GM12878 (cell line): ENCODE measurements at regions not wholly inside any gene's neighbourhood (a gene's known extent, or its start where the extent isn't known, plus 50 kb on each side); places are given as distances from the start of the nearest gene placed in this dataset.

Experiments used
- ATAC-seq: fragments of 200-7000 bp; cut with Tn5 transposase; 3 replicates; pipeline ENCODE4 v1.9.1; 2020; ENCODE audit warnings: mild to moderate bottlenecking, moderate library complexity
- BruUV-seq: library from RNA; stranded (reverse); fragments of 400-500 nt; replicated peaks from 2 replicates; lab custom pipeline; 2021; lab: Mats Ljungman, UMichigan
- CTCF ChIA-PET: fragments of 300-600 bp; sonication (Branson Sonifier 250); formaldehyde crosslinking; extraction: SDS; loops from one replicate; lab custom pipeline; 2021; ENCODE audit warnings: inconsistent platforms; lab: Yijun Ruan, JAX
- POLR2A ChIA-PET: fragments of 350-600 bp; formaldehyde crosslinking; extraction: SDS; loops from one replicate; lab custom pipeline; 2021; ENCODE audit warnings: inconsistent platforms; lab: Charles Lee
- RAD21 ChIA-PET: fragments of 300-600 bp; sonication (Branson Sonifier 250); formaldehyde crosslinking; loops from one replicate; lab custom pipeline; 2023; ENCODE audit warnings: antibody characterized with exemption; ENCODE audit not compliant: unreplicated experiment; lab: Charles Lee
- SMC1A ChIA-PET: fragments of 300-600 bp; sonication (Branson Sonifier 250); formaldehyde crosslinking; loops from one replicate; lab custom pipeline; 2023; ENCODE audit not compliant: unreplicated experiment, uncharacterized antibody; lab: Charles Lee
- DNase-seq: peaks from one replicate; pipeline ENCODE4 v3.0.0-alpha.2; 2011; ENCODE audit warnings: low read depth, low spot score
- FAIRE-seq: peaks from 3 replicates; lab custom pipeline; 2011; peaks lifted over from hg19 to GRCh38; lab: Jason Lieb, UNC
- H2AFZ ChIP-seq: 2 replicates; pipeline ENCODE4 v1.6.0; 2011; ENCODE audit warnings: low read depth, low read length, control low read depth; ENCODE audit not compliant: control insufficient read depth
- H3K27ac ChIP-seq: 2 replicates; pipeline ENCODE4 v1.5.1; 2011; ENCODE audit warnings: control low read depth; ENCODE audit not compliant: control insufficient read depth, insufficient read depth
- H3K27me3 ChIP-seq, 2 experiments: replicated peaks in 1 of 2; 2 replicates each; pipeline versions ENCODE4 v1.6.0 to v1.6.1; 2011; ENCODE audit warnings: low read length in 1 of 2; ENCODE audit not compliant: control insufficient read depth in 2 of 2, insufficient read depth in 2 of 2
- H3K36me3 ChIP-seq, 2 experiments: 2 replicates each; pipeline ENCODE4 v1.5.1; 2011; ENCODE audit warnings: low read length in 1 of 2; ENCODE audit not compliant: control insufficient read depth in 2 of 2, insufficient read depth in 2 of 2
- H3K4me1 ChIP-seq: 2 replicates; pipeline ENCODE4 v1.6.1; 2011; ENCODE audit warnings: mild to moderate bottlenecking, low read length, moderate library complexity, mixed read lengths; ENCODE audit not compliant: control insufficient read depth, insufficient read depth
- H3K4me2 ChIP-seq: 2 replicates; pipeline ENCODE4 v1.6.0; 2011; ENCODE audit warnings: control low read depth; ENCODE audit not compliant: control insufficient read depth, insufficient read depth
- H3K4me3 ChIP-seq: fragments of 200-600 bp; sonication (generic); 2 replicates; pipeline ENCODE4 v1.5.1; 2016
- H3K79me2 ChIP-seq: 2 replicates; pipeline ENCODE4 v1.6.0; 2011; ENCODE audit warnings: low read length; ENCODE audit not compliant: control insufficient read depth, insufficient read depth
- H3K9ac ChIP-seq: 2 replicates; pipeline ENCODE4 v1.8.0; 2011; ENCODE audit warnings: low read length, control low read depth, mixed read lengths; ENCODE audit not compliant: control insufficient read depth, insufficient read depth
- H3K9me3 ChIP-seq: replicated peaks from 3 replicates; pipeline ENCODE4 v1.5.1; 2011; ENCODE audit warnings: mild to moderate bottlenecking, low read length; ENCODE audit not compliant: control insufficient read depth, insufficient read depth
- H4K20me1 ChIP-seq: 2 replicates; pipeline ENCODE4 v1.6.0; 2011; ENCODE audit not compliant: control insufficient read depth, insufficient read depth
- ASH2L ChIP-seq: fragments of 300-600, 200-600 bp; sonication (generic); IDR thresholded peaks from 2 replicates; pipeline ENCODE4 v1.6.1; 2017; ENCODE audit warnings: low read depth, mild to moderate bottlenecking, borderline replicate concordance
- CBX3 ChIP-seq: fragments of 200-600 bp; sonication (generic); IDR thresholded peaks from 2 replicates; pipeline ENCODE4 v1.6.1; 2016; ENCODE audit warnings: low read depth, borderline replicate concordance
- CUX1 ChIP-seq: IDR thresholded peaks from 2 replicates; pipeline ENCODE4 v1.6.1; 2012; ENCODE audit warnings: improper control_type of control experiment, low read depth, low read length; ENCODE audit not compliant: insufficient replicate concordance
- ELK1 ChIP-seq: IDR thresholded peaks from 2 replicates; pipeline ENCODE4 v1.6.1; 2012; ENCODE audit warnings: low read depth, low read length, improper control_type of control experiment
- EP300 ChIP-seq, 2 experiments: fragments of 150-350 bp in 1 of 2; IDR thresholded peaks; 2 replicates each; pipeline ENCODE4 v1.6.1; 2011 to 2012; ENCODE audit warnings: low read depth in 2 of 2, low read length in 2 of 2, borderline replicate concordance in 1 of 2, improper control_type of control experiment in 1 of 2, inconsistent platforms in 1 of 2; ENCODE audit not compliant: control insufficient read depth in 1 of 2
- EZH2 ChIP-seq: IDR thresholded peaks from 2 replicates; pipeline ENCODE4 v1.6.1; 2012; ENCODE audit warnings: low read depth, mild to moderate bottlenecking, control low read depth, inconsistent platforms, low read length, borderline replicate concordance; ENCODE audit not compliant: control insufficient read depth
- HDAC2 ChIP-seq: fragments of 200-600 bp; sonication (generic); IDR thresholded peaks from 2 replicates; pipeline ENCODE4 v1.6.1; 2017
- IRF4 ChIP-seq: IDR thresholded peaks from 2 replicates; pipeline ENCODE4 v1.6.1; 2011; ENCODE audit warnings: low read depth, low read length
- JUND ChIP-seq: IDR thresholded peaks from 2 replicates; pipeline ENCODE4 v1.6.1; 2012; ENCODE audit warnings: low read depth, mild to moderate bottlenecking, low read length, improper control_type of control experiment, moderate library complexity
- MLLT1 ChIP-seq: fragments of 450-650 bp; IDR thresholded peaks from 2 replicates; pipeline ENCODE4 v1.6.1; 2016; ENCODE audit warnings: mild to moderate bottlenecking
- MYB ChIP-seq: fragments of 150-350 bp; IDR thresholded peaks from 2 replicates; pipeline ENCODE4 v1.6.1; 2014; ENCODE audit warnings: mild to moderate bottlenecking, low read depth, low read length, borderline replicate concordance
- NBN ChIP-seq: fragments of 450-650 bp; IDR thresholded peaks from 2 replicates; pipeline ENCODE4 v1.6.1; 2016
- NFYB ChIP-seq: IDR thresholded peaks from 2 replicates; pipeline ENCODE4 v1.6.1; 2011; ENCODE audit warnings: low read depth, mild to moderate bottlenecking, low read length, improper control_type of control experiment, moderate library complexity; ENCODE audit not compliant: insufficient read depth
- NR2C1 ChIP-seq: fragments of 450-650 bp; IDR thresholded peaks from 2 replicates; pipeline ENCODE4 v1.6.1; 2017; ENCODE audit warnings: antibody characterized with exemption, mild to moderate bottlenecking, moderate library complexity
- PML ChIP-seq: IDR thresholded peaks from 2 replicates; pipeline ENCODE4 v1.6.1; 2012; ENCODE audit warnings: low read length, inconsistent platforms
- STAT1 ChIP-seq: fragments of 450-650 bp; conservative IDR thresholded peaks from 2 replicates; pipeline ENCODE4 v1.6.1; 2014; ENCODE audit warnings: antibody characterized with exemption, mild to moderate bottlenecking
- TAF1 ChIP-seq: IDR thresholded peaks from 2 replicates; pipeline ENCODE4 v1.6.1; 2011; ENCODE audit warnings: mild to moderate bottlenecking, low read depth, low read length, borderline replicate concordance
- TBL1XR1 ChIP-seq: IDR thresholded peaks from 2 replicates; pipeline ENCODE4 v1.6.1; 2012; ENCODE audit warnings: low read depth, low read length, improper control_type of control experiment
- TCF7 ChIP-seq: IDR thresholded peaks from 2 replicates; pipeline ENCODE4 v1.6.1; 2014; ENCODE audit warnings: antibody characterized with exemption, borderline replicate concordance
- YBX1 ChIP-seq: fragments of 450-650 bp; IDR thresholded peaks from 2 replicates; pipeline ENCODE4 v1.6.1; 2016; ENCODE audit warnings: antibody characterized with exemption
- WGBS: methylation state at CpG from one replicate; pipeline ENCODE4 v1.1.6; 2016; ENCODE audit warnings: low lambda C conversion rate; ENCODE audit not compliant: insufficient replicate concordance, insufficient coverage; ENCODE audit errors: missing lambda C conversion rate; 5-methylcytosine and 5-hydroxymethylcytosine counted together
- in situ Hi-C: fragments of 300-500 bp; cut with MboI; formaldehyde crosslinking; loops from 9 replicates; pipeline ENCODE4 v1.14.3; 2018; ENCODE audit warnings: mixed read lengths
- intact Hi-C: fragments of 100-400 bp; cut with micrococcal nuclease; formaldehyde crosslinking; loops from one replicate; pipeline ENCODE4 v1.14.2; 2022; ENCODE audit not compliant: unreplicated experiment

GRCh38 chr3:164732166-164732565 is 346.1 kb downstream of the SI start:
- in situ Hi-C loops, result no loop called here
- H3K4me3 ChIP-seq, result no peak overlapping the region
- H3K27me3 ChIP-seq, result no peaks in the 10 kb centered on the region
- H4K20me1 ChIP-seq, result no peaks in the 10 kb centered on the region
- no peaks in the 10 kb centered on the region for H3K36me3 ChIP-seq
- ChIA-PET CTCF (no interaction called here), SMC1A (no interaction called here)
- TF ChIP-seq PML (no peak), MYB (no peak), ELK1 (no peak), NBN (no peak), CUX1 (no peak), TCF7 (no peak), TAF1 (no peak), EZH2 (no peak), MLLT1 (no peak), EP300 (IDR thresholded peaks at IDR 0.05; ENCODE audit: borderline replicate concordance in 1 of 2, control insufficient read depth in 1 of 2, low read depth in 2 of 2, low read length in 2 of 2) (no peak), NFYB (no peak), ASH2L (no peak), YBX1 (no peak), IRF4 (no peak), CBX3 (no peak), JUND (no peak), STAT1 (no peak), TBL1XR1 (no peak), NR2C1 (no peak), HDAC2 (no peak)
- TF ChIP-seq, all 136 proteins: peak for 0
- ATAC-seq (no peak), DNase-seq (no peak), FAIRE-seq (no peak)
- intact Hi-C loops, result no loop called here
- Histone ChIP-seq H3K4me1 (no peaks in the 10 kb centered on the region), H3K79me2 (no peaks in the 10 kb centered on the region), H3K4me2 (no peak overlapping the region), H3K9ac (no peak overlapping the region), H3K9me3 (no peaks in the 10 kb centered on the region), H3K27ac (no peak overlapping the region), H2AFZ (no peak overlapping the region)
- BruUV-seq, result no TSS peak
- 74% methylated on average over 1 of the region's 1 CpG for WGBS
- POLR2A ChIA-PET, result no interaction called here
- RAD21 ChIA-PET, result no interaction called here
